Endothelial cell of umbilical vein (primary cell): ENCODE measurements at regions not wholly inside any gene's neighbourhood (a gene's known extent, or its start where the extent isn't known, plus 50 kb on each side); places are given as distances from the start of the nearest gene placed in this dataset.

Experiments
- BruUV-seq: library from RNA; stranded (reverse); fragments of 400-500 nt; replicated peaks from 2 replicates; lab custom pipeline; 2021; lab: Mats Ljungman, UMichigan
- CTCF ChIA-PET: fragments of 300-600, 350-600 bp; sonication (Branson Sonifier 250); formaldehyde crosslinking; loops from one replicate; lab custom pipeline; 2021; ENCODE audit warnings: antibody characterized with exemption, inconsistent platforms; lab: Charles Lee
- POLR2A ChIA-PET: fragments of 300-600, 350-600 bp; sonication (Branson Sonifier 250); formaldehyde crosslinking; loops from one replicate; lab custom pipeline; 2021; ENCODE audit warnings: antibody characterized with exemption, inconsistent platforms; lab: Charles Lee
- DNase-seq: peaks from one replicate; pipeline ENCODE4 v3.0.0-alpha.2; 2011; ENCODE audit warnings: low read depth, low spot score
- FAIRE-seq: peaks from 2 replicates; lab custom pipeline; 2011; peaks lifted over from hg19 to GRCh38; lab: Jason Lieb, UNC
- H2AFZ ChIP-seq: 2 replicates; pipeline ENCODE4 v1.6.0; 2012; ENCODE audit warnings: low read depth, low read length, control low read depth, inconsistent platforms
- H3K27ac ChIP-seq: 2 replicates; pipeline ENCODE4 v1.5.1; 2011; ENCODE audit warnings: low read depth, mild to moderate bottlenecking, control low read depth, low read length, moderate library complexity; ENCODE audit not compliant: insufficient read depth
- H3K27me3 ChIP-seq, 2 experiments: 2 replicates each; pipeline versions ENCODE4 v1.6.0 to v1.6.1; 2011; ENCODE audit warnings: low read length in 2 of 2, mixed read lengths in 1 of 2; ENCODE audit not compliant: control insufficient read depth in 2 of 2, insufficient read depth in 2 of 2
- H3K36me3 ChIP-seq, 2 experiments: 2 replicates in 1 of 2; 3 replicates in 1 of 2; pipeline ENCODE4 v1.5.1; 2011; ENCODE audit warnings: low read length in 2 of 2, mild to moderate bottlenecking in 1 of 2, moderate library complexity in 1 of 2; ENCODE audit not compliant: control insufficient read depth in 2 of 2, insufficient read depth in 2 of 2; ENCODE audit errors: extremely low read depth in 1 of 2
- H3K4me1 ChIP-seq: 3 replicates; pipeline ENCODE4 v1.5.1; 2011; ENCODE audit warnings: mild to moderate bottlenecking, low read length; ENCODE audit not compliant: control insufficient read depth, insufficient read depth; ENCODE audit errors: extremely low read depth
- H3K4me2 ChIP-seq: 2 replicates; pipeline ENCODE4 v1.6.1; 2011; ENCODE audit warnings: low read length, control low read depth, mixed read lengths; ENCODE audit not compliant: insufficient read depth
- H3K4me3 ChIP-seq, 3 experiments: fragments of 200-600 bp in 1 of 3; sonication (generic), shearing (Covaris generic) in 1 of 3; replicated peaks in 1 of 3; 2 replicates each; pipeline ENCODE4 v1.5.1; 2011 to 2016; ENCODE audit warnings: control low read depth in 3 of 3, low read length in 3 of 3, mild to moderate bottlenecking in 2 of 3, inconsistent platforms in 1 of 3, low read depth in 1 of 3, moderate library complexity in 1 of 3; ENCODE audit not compliant: insufficient read depth in 1 of 3
- H3K79me2 ChIP-seq: 2 replicates; pipeline ENCODE4 v1.6.0; 2012; ENCODE audit warnings: low read length, inconsistent platforms; ENCODE audit not compliant: control insufficient read depth, insufficient read depth
- H3K9ac ChIP-seq: replicated peaks from 2 replicates; pipeline ENCODE3; 2011; ENCODE audit warnings: low read length, control low read depth; ENCODE audit not compliant: insufficient read depth; ENCODE audit errors: extremely low read depth
- H3K9me1 ChIP-seq: replicated peaks from 3 replicates; pipeline ENCODE4 v1.6.0; 2011; ENCODE audit warnings: mild to moderate bottlenecking, low read length; ENCODE audit not compliant: control insufficient read depth, insufficient read depth; ENCODE audit errors: extremely low read depth
- H3K9me3 ChIP-seq: replicated peaks from 2 replicates; pipeline ENCODE4 v1.5.1; 2012; ENCODE audit warnings: low read length, inconsistent platforms; ENCODE audit not compliant: control insufficient read depth, insufficient read depth
- H4K20me1 ChIP-seq: replicated peaks from 2 replicates; pipeline ENCODE3; 2011; ENCODE audit warnings: mild to moderate bottlenecking, low read length; ENCODE audit not compliant: control insufficient read depth, insufficient read depth; ENCODE audit errors: extremely low read depth
- EZH2 ChIP-seq: IDR thresholded peaks from 2 replicates; pipeline ENCODE4 v1.6.1; 2012; ENCODE audit warnings: borderline replicate concordance, low read depth, mild to moderate bottlenecking, moderate library complexity, low read length, inconsistent platforms; ENCODE audit not compliant: severe bottlenecking
- FOS ChIP-seq: IDR thresholded peaks from 2 replicates; pipeline ENCODE4 v1.6.1; 2011; ENCODE audit warnings: mild to moderate bottlenecking, low read length, moderate library complexity, borderline replicate concordance; ENCODE audit not compliant: insufficient read depth
- GATA2 ChIP-seq: IDR thresholded peaks from 2 replicates; pipeline ENCODE4 v1.7.0; 2011; ENCODE audit warnings: low read depth, mild to moderate bottlenecking, moderate library complexity, mixed read lengths, low read length; ENCODE audit not compliant: insufficient read length, insufficient read depth
- JUN ChIP-seq: IDR thresholded peaks from 2 replicates; pipeline ENCODE4 v1.6.1; 2011; ENCODE audit warnings: borderline replicate concordance, low read depth; ENCODE audit not compliant: insufficient read length, insufficient read depth
- MAX ChIP-seq: IDR thresholded peaks from 2 replicates; pipeline ENCODE4 v1.6.1; 2011; ENCODE audit not compliant: insufficient read depth, insufficient read length
- MYC ChIP-seq: IDR thresholded peaks from one replicate; pipeline ENCODE4 v1.6.1; 2011; ENCODE audit warnings: mild to moderate bottlenecking, low read depth, low read length
- POLR2A ChIP-seq: IDR thresholded peaks from 2 replicates; pipeline ENCODE4 v1.6.1; 2012; ENCODE audit warnings: low read depth, mild to moderate bottlenecking, control low read depth, low read length
- POLR2AphosphoS5 ChIP-seq: IDR thresholded peaks from 2 replicates; pipeline ENCODE4 v1.6.1; 2012; ENCODE audit warnings: low read depth, mild to moderate bottlenecking, control low read depth, low read length, moderate library complexity; ENCODE audit not compliant: insufficient read depth
- dilution Hi-C: fragments of 300-500 bp; cut with MboI; formaldehyde crosslinking; loops from one replicate; pipeline ENCODE4 v1.15.0; 2019; ENCODE audit warnings: low sequenced_read_pairs; ENCODE audit not compliant: extremely low pct_ligation_motif_present
- intact Hi-C: fragments of 100-400 bp; cut with micrococcal nuclease; formaldehyde crosslinking; loops from one replicate; pipeline ENCODE4 v1.10.0; 2022
- TF ChIP-seq, protein P1 (sequence below), 2 donors: IDR thresholded peaks; 1 replicate in 1 of 2; 2 replicates in 1 of 2; pipeline ENCODE4 v1.5.1; 2011; ENCODE audit warnings: low read length in 2 of 2, mild to moderate bottlenecking in 2 of 2, moderate library complexity in 2 of 2, control low read depth in 1 of 2, inconsistent platforms in 1 of 2, low read depth in 1 of 2; ENCODE audit not compliant: insufficient read depth in 1 of 2; ENCODE audit errors: extremely low read depth in 1 of 2

- POLR2A ChIA-PET: no interaction called here
- intact Hi-C loops: no loop called here
- CTCF ChIA-PET: interaction anchor here (1.0 kb wide), 1 partner anchor 9 kb away, joined by 3 read pairs; no protein-coding TSS in a partner anchor
- Histone ChIP-seq H3K27ac (no peak overlapping the region), H3K27me3 (no peaks in the 10 kb centered on the region), H3K4me3 (no peak overlapping the region), H3K79me2 (no peaks in the 10 kb centered on the region), H3K4me1 (no peaks in the 10 kb centered on the region), H3K4me2 (no peak overlapping the region), H3K9ac (no peak overlapping the region), H2AFZ (no peak overlapping the region), H3K36me3 (no peaks in the 10 kb centered on the region), H3K9me1 (no peaks in the 10 kb centered on the region), H3K9me3 (no peaks in the 10 kb centered on the region), H4K20me1 (no peaks in the 10 kb centered on the region)
- DNase-seq (no peak), FAIRE-seq (no peak)
- no peak for TF ChIP-seq GATA2
- no peak for TF ChIP-seq JUN
- no peak for TF ChIP-seq MYC
- TF ChIP-seq MAX: no peak
- TF ChIP-seq EZH2: no peak
- no peak for TF ChIP-seq POLR2A
- TF ChIP-seq, protein P1, sequence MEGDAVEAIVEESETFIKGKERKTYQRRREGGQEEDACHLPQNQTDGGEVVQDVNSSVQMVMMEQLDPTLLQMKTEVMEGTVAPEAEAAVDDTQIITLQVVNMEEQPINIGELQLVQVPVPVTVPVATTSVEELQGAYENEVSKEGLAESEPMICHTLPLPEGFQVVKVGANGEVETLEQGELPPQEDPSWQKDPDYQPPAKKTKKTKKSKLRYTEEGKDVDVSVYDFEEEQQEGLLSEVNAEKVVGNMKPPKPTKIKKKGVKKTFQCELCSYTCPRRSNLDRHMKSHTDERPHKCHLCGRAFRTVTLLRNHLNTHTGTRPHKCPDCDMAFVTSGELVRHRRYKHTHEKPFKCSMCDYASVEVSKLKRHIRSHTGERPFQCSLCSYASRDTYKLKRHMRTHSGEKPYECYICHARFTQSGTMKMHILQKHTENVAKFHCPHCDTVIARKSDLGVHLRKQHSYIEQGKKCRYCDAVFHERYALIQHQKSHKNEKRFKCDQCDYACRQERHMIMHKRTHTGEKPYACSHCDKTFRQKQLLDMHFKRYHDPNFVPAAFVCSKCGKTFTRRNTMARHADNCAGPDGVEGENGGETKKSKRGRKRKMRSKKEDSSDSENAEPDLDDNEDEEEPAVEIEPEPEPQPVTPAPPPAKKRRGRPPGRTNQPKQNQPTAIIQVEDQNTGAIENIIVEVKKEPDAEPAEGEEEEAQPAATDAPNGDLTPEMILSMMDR (IDR thresholded peaks at IDR 0.05; ENCODE audit: extremely low read depth in 1 of 2, insufficient read depth in 1 of 2, low read depth in 1 of 2, low read length in 2 of 2): no peak
- TF ChIP-seq POLR2AphosphoS5: no peak
- no peak for TF ChIP-seq FOS
- no TSS peak for BruUV-seq
- dilution Hi-C loops: no loop called here
These were observed 290.4 kb downstream of the TMEM167A start for GRCh38 chr5:82786748-82787147.
